Liver (tissue), 3 donors: ENCODE measurements at regions not wholly inside any gene's neighbourhood (a gene's known extent, or its start where the extent isn't known, plus 50 kb on each side); places are given as distances from the start of the nearest gene placed in this dataset.
A peak's percentile ranks its signal among the peaks of the same experiment; 100 is the strongest.

Experiments
- FOXA1 ChIP-seq: IDR thresholded peaks from 2 replicates; pipeline ENCODE4 v1.6.1; 2016; ENCODE audit warnings: antibody characterized with exemption
- GABPA ChIP-seq, 2 donors: IDR thresholded peaks in 1 of 2; conservative IDR thresholded peaks in 1 of 2; 2 replicates each; pipeline ENCODE4 v1.6.1; 2016; ENCODE audit warnings: antibody characterized with exemption in 2 of 2, mild to moderate bottlenecking in 1 of 2, moderate library complexity in 1 of 2
- HNF4A ChIP-seq, 2 donors: conservative IDR thresholded peaks; 2 replicates each; pipeline ENCODE4 v1.6.1; 2016; ENCODE audit warnings: antibody characterized with exemption in 2 of 2, mild to moderate bottlenecking in 2 of 2
- JUND ChIP-seq, 2 donors: IDR thresholded peaks; 2 replicates each; pipeline ENCODE4 v1.6.1; 2016; ENCODE audit warnings: antibody characterized with exemption in 2 of 2
- RAD21 ChIP-seq, 2 donors: IDR thresholded peaks; 2 replicates each; pipeline ENCODE4 v1.6.1; 2016; ENCODE audit warnings: antibody characterized with exemption in 2 of 2, mild to moderate bottlenecking in 2 of 2
- SP1 ChIP-seq: IDR thresholded peaks from 2 replicates; pipeline ENCODE4 v1.6.1; 2018; ENCODE audit warnings: antibody characterized with exemption, mild to moderate bottlenecking
- TAF1 ChIP-seq: conservative IDR thresholded peaks from 2 replicates; pipeline ENCODE4 v1.6.1; 2016; ENCODE audit warnings: antibody characterized with exemption, mild to moderate bottlenecking
- YY1 ChIP-seq: IDR thresholded peaks from 2 replicates; pipeline ENCODE4 v1.6.1; 2016; ENCODE audit warnings: antibody characterized with exemption, mild to moderate bottlenecking
- TF ChIP-seq, protein P1 (sequence below): IDR thresholded peaks from 2 replicates; pipeline ENCODE4 v1.6.1; 2016; ENCODE audit warnings: antibody characterized with exemption
- TF ChIP-seq, protein P2 (sequence below): fragments of 150-350 bp; IDR thresholded peaks from 2 replicates; pipeline ENCODE4 v1.5.1; 2017; ENCODE audit warnings: improper control_type of control experiment, low read depth, low read length; ENCODE audit not compliant: missing input control
- TF ChIP-seq, protein P3 (sequence below): IDR thresholded peaks from 2 replicates; pipeline ENCODE4 v1.6.1; 2016; ENCODE audit warnings: antibody characterized with exemption, mild to moderate bottlenecking
- TF ChIP-seq, protein P4 (sequence below): IDR thresholded peaks from 2 replicates; pipeline ENCODE4 v1.6.1; 2016; ENCODE audit warnings: antibody characterized with exemption
- TF ChIP-seq, protein P5 (sequence below): IDR thresholded peaks from 2 replicates; pipeline ENCODE4 v1.6.1; 2016; ENCODE audit warnings: antibody characterized with exemption
- donor health status: healthy.
- donor health status: healthy.

DNA sequence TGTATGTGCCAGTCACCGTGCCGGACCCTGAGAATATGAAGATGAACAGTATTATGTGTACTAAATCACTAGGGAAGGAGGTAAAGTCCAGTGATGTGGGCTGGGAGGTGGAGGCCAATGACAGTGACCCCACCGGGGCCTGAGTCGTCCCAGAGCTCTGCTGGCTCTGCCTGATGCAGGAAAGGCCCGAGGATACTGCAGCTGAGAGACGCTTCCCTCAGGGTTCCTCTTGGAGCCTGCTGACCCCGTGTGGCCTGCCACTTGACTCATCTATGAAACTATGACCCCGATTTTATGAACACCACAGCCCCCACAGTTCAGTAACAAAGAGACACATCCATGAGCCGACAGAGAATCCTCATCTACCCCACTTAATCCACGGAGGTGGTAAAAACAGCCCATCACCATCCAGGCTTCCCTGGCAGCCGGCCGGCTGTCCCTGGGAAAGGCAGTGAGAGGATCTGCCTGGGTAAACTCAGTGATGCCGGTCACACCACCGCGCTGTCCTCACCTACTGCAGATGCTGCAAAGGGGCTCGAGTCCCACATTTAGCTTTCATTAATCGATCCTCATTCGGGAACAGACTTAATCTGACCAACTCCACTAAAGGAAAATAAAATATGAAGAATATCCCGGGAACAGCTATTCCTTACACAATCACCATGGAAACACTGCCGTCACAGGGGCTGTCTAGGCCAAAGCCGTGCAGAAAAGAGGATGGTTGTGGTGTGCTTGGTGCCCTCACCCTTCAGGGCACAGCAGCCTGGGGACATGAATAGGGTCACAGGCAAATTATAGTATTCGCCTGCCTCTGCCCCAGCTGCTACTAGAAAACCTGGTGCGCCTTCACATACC is 82.9 kb downstream of the ARRDC4 start:
- TF ChIP-seq JUND (IDR thresholded peaks at IDR 0.05) (no peak), YY1 (no peak), HNF4A (conservative IDR thresholded peaks at IDR 0.05) (no peak), SP1 (no peak), GABPA (IDR thresholded peaks at IDR 0.05 in 1 of 2, conservative IDR thresholded peaks at IDR 0.05 in 1 of 2) (no peak), TAF1 (no peak), RAD21 (IDR thresholded peaks at IDR 0.05) (peak; percentile 44 to 49), FOXA1 (no peak)
- TF ChIP-seq, protein P1, sequence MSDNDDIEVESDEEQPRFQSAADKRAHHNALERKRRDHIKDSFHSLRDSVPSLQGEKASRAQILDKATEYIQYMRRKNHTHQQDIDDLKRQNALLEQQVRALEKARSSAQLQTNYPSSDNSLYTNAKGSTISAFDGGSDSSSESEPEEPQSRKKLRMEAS = no peak
- TF ChIP-seq, protein P2, sequence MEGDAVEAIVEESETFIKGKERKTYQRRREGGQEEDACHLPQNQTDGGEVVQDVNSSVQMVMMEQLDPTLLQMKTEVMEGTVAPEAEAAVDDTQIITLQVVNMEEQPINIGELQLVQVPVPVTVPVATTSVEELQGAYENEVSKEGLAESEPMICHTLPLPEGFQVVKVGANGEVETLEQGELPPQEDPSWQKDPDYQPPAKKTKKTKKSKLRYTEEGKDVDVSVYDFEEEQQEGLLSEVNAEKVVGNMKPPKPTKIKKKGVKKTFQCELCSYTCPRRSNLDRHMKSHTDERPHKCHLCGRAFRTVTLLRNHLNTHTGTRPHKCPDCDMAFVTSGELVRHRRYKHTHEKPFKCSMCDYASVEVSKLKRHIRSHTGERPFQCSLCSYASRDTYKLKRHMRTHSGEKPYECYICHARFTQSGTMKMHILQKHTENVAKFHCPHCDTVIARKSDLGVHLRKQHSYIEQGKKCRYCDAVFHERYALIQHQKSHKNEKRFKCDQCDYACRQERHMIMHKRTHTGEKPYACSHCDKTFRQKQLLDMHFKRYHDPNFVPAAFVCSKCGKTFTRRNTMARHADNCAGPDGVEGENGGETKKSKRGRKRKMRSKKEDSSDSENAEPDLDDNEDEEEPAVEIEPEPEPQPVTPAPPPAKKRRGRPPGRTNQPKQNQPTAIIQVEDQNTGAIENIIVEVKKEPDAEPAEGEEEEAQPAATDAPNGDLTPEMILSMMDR = peak; percentile 14
- TF ChIP-seq, protein P3, sequence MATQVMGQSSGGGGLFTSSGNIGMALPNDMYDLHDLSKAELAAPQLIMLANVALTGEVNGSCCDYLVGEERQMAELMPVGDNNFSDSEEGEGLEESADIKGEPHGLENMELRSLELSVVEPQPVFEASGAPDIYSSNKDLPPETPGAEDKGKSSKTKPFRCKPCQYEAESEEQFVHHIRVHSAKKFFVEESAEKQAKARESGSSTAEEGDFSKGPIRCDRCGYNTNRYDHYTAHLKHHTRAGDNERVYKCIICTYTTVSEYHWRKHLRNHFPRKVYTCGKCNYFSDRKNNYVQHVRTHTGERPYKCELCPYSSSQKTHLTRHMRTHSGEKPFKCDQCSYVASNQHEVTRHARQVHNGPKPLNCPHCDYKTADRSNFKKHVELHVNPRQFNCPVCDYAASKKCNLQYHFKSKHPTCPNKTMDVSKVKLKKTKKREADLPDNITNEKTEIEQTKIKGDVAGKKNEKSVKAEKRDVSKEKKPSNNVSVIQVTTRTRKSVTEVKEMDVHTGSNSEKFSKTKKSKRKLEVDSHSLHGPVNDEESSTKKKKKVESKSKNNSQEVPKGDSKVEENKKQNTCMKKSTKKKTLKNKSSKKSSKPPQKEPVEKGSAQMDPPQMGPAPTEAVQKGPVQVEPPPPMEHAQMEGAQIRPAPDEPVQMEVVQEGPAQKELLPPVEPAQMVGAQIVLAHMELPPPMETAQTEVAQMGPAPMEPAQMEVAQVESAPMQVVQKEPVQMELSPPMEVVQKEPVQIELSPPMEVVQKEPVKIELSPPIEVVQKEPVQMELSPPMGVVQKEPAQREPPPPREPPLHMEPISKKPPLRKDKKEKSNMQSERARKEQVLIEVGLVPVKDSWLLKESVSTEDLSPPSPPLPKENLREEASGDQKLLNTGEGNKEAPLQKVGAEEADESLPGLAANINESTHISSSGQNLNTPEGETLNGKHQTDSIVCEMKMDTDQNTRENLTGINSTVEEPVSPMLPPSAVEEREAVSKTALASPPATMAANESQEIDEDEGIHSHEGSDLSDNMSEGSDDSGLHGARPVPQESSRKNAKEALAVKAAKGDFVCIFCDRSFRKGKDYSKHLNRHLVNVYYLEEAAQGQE = no peak
- TF ChIP-seq, protein P4, sequence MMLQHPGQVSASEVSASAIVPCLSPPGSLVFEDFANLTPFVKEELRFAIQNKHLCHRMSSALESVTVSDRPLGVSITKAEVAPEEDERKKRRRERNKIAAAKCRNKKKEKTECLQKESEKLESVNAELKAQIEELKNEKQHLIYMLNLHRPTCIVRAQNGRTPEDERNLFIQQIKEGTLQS = no peak
- TF ChIP-seq, protein P5, sequence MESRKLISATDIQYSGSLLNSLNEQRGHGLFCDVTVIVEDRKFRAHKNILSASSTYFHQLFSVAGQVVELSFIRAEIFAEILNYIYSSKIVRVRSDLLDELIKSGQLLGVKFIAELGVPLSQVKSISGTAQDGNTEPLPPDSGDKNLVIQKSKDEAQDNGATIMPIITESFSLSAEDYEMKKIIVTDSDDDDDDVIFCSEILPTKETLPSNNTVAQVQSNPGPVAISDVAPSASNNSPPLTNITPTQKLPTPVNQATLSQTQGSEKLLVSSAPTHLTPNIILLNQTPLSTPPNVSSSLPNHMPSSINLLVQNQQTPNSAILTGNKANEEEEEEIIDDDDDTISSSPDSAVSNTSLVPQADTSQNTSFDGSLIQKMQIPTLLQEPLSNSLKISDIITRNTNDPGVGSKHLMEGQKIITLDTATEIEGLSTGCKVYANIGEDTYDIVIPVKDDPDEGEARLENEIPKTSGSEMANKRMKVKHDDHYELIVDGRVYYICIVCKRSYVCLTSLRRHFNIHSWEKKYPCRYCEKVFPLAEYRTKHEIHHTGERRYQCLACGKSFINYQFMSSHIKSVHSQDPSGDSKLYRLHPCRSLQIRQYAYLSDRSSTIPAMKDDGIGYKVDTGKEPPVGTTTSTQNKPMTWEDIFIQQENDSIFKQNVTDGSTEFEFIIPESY = no peak
